K562 (cell line): ENCODE measurements at regions not wholly inside any gene's neighbourhood (a gene's known extent, or its start where the extent isn't known, plus 50 kb on each side); places are given as distances from the start of the nearest gene placed in this dataset.

Source experiments
- ATAC-seq: fragments of 200-7000 bp; cut with Tn5 transposase; 3 replicates; pipeline ENCODE4 v1.9.1; 2020; ENCODE audit warnings: moderate library complexity
- BruUV-seq: library from RNA; stranded (reverse); fragments of 400-500 nt; replicated peaks from 2 replicates; lab custom pipeline; 2021; lab: Mats Ljungman, UMichigan
- CTCF ChIA-PET: fragments of 300-600 bp; formaldehyde crosslinking; extraction: SDS; loops from one replicate; lab custom pipeline; 2021; ENCODE audit warnings: low intra/inter-chr PET ratio; lab: Yijun Ruan, JAX
- POLR2A ChIA-PET: fragments of 300-600, 350-650 bp; sonication (Branson Sonifier 250); formaldehyde crosslinking; extraction: SDS; loops from one replicate; lab custom pipeline; 2021; ENCODE audit warnings: antibody characterized with exemption, inconsistent platforms; lab: Yijun Ruan, JAX
- DNase-seq, 4 experiments: peaks; one replicate each; pipeline versions ENCODE4 v3.0.0 to v3.0.0-alpha.2; 2011 to 2018; ENCODE audit warnings: low spot score in 3 of 4, mixed read lengths in 3 of 4; ENCODE audit errors: extremely low read depth in 1 of 4
- FAIRE-seq: peaks from 2 replicates; lab custom pipeline; 2011; peaks lifted over from hg19 to GRCh38; lab: Jason Lieb, UNC
- H2AFZ ChIP-seq: 2 replicates; pipeline ENCODE4 v1.6.0; 2011; ENCODE audit warnings: low read depth, low read length, control low read depth, inconsistent platforms
- H3K27ac ChIP-seq: fragments of 200-600 bp; 3 replicates; pipeline ENCODE4 v1.8.0; 2011; ENCODE audit warnings: low read depth, mild to moderate bottlenecking, control low read depth, inconsistent platforms, low read length, moderate library complexity, mixed read lengths; ENCODE audit errors: extremely low read depth
- H3K27me3 ChIP-seq, 2 experiments: fragments of 300-600 bp in 1 of 2; 2 replicates in 1 of 2; 3 replicates in 1 of 2; pipeline versions ENCODE4 v1.6.0 to v1.8.0; 2011; ENCODE audit warnings: inconsistent platforms in 2 of 2, low read length in 2 of 2, mild to moderate bottlenecking in 1 of 2, mixed read lengths in 1 of 2, moderate library complexity in 1 of 2; ENCODE audit not compliant: control insufficient read depth in 2 of 2, insufficient read depth in 2 of 2
- H3K36me3 ChIP-seq: fragments of 300-600 bp; 3 replicates; pipeline ENCODE4 v1.8.0; 2011; ENCODE audit warnings: mild to moderate bottlenecking, low read length, inconsistent platforms; ENCODE audit not compliant: control insufficient read depth, insufficient read depth
- H3K4me1 ChIP-seq, 2 experiments: fragments of 200-600 bp in 1 of 2; replicated peaks in 1 of 2; 2 replicates in 1 of 2; 3 replicates in 1 of 2; pipeline versions ENCODE4 v1.5.1 to v1.8.0; 2011; ENCODE audit warnings: inconsistent platforms in 2 of 2, low read length in 2 of 2, mild to moderate bottlenecking in 1 of 2, mixed read lengths in 1 of 2, moderate library complexity in 1 of 2; ENCODE audit not compliant: control insufficient read depth in 2 of 2, insufficient read depth in 2 of 2
- H3K4me2 ChIP-seq: 2 replicates; pipeline ENCODE4 v1.6.1; 2011; ENCODE audit warnings: low read length, control low read depth, inconsistent platforms, mixed read lengths; ENCODE audit not compliant: insufficient read depth
- H3K4me3 ChIP-seq: fragments of 200-600 bp; sonication (generic), shearing (Covaris generic); 2 replicates; pipeline ENCODE4 v1.5.1; 2016; ENCODE audit warnings: control low read depth, inconsistent platforms
- H3K79me2 ChIP-seq: fragments of 200-600 bp; 3 replicates; pipeline ENCODE4 v1.8.0; 2011; ENCODE audit warnings: low read length, inconsistent platforms; ENCODE audit not compliant: control insufficient read depth, insufficient read depth
- H3K9ac ChIP-seq, 2 experiments: 2 replicates each; pipeline versions ENCODE4 v1.6.0 to v1.6.1; 2011; ENCODE audit warnings: low read depth in 2 of 2, low read length in 2 of 2, control low read depth in 1 of 2, inconsistent platforms in 1 of 2, mild to moderate bottlenecking in 1 of 2, mixed read lengths in 1 of 2; ENCODE audit not compliant: insufficient read depth in 1 of 2
- H3K9me1 ChIP-seq: one replicate; pipeline ENCODE4 v1.6.0; 2011; ENCODE audit warnings: inconsistent platforms, mild to moderate bottlenecking, low read length, moderate library complexity; ENCODE audit not compliant: control insufficient read depth, insufficient read depth
- H3K9me3 ChIP-seq: replicated peaks from 2 replicates; pipeline ENCODE4 v1.5.1; 2011; ENCODE audit warnings: low read depth, low read length, inconsistent platforms; ENCODE audit not compliant: control insufficient read depth, insufficient read depth
- H4K20me1 ChIP-seq: replicated peaks from 2 replicates; pipeline ENCODE4 v1.6.1; 2011; ENCODE audit warnings: low read length, inconsistent platforms, mixed read lengths; ENCODE audit not compliant: control insufficient read depth, insufficient read depth
- CBFA2T3 ChIP-seq: fragments of 450-650 bp; IDR thresholded peaks from 2 replicates; pipeline ENCODE4 v1.6.1; 2017
- GATAD2B ChIP-seq: fragments of 450-650 bp; IDR thresholded peaks from 2 replicates; pipeline ENCODE4 v1.6.1; 2017; ENCODE audit warnings: mild to moderate bottlenecking, borderline replicate concordance
- GTF2F1 ChIP-seq: IDR thresholded peaks from 2 replicates; pipeline ENCODE4 v1.6.1; 2011; ENCODE audit warnings: low read depth, low read length, improper control_type of control experiment
- MAFG ChIP-seq: fragments of 450-650 bp; conservative IDR thresholded peaks from 2 replicates; pipeline ENCODE4 v1.6.1; 2016; ENCODE audit warnings: missing genetic modification characterization, missing compliant biosample characterization
- SMAD1 ChIP-seq: fragments of 150-350 bp; IDR thresholded peaks from 2 replicates; pipeline ENCODE4 v1.6.1; 2014; ENCODE audit warnings: low read length, low read depth; ENCODE audit not compliant: partially characterized antibody
- TFAM ChIP-seq: fragments of 250-450 bp; sonication (Bioruptor Pico); conservative IDR thresholded peaks from 2 replicates; pipeline ENCODE4 v1.5.0; 2021; ENCODE audit warnings: mild to moderate bottlenecking, moderate library complexity
- ZFP1 ChIP-seq: fragments of 450-650 bp; formaldehyde crosslinking; IDR thresholded peaks from 2 replicates; pipeline ENCODE4 v1.4.0; 2020; ENCODE audit warnings: mild to moderate bottlenecking, mixed read lengths
- ZNF24 ChIP-seq: fragments of 450-650 bp; IDR thresholded peaks from 2 replicates; pipeline ENCODE4 v1.6.1; 2016
- ZNF316 ChIP-seq: fragments of 450-650 bp; IDR thresholded peaks from 2 replicates; pipeline ENCODE4 v1.6.1; 2016
- WGBS: fragments of 100-300 bp; shearing (Covaris generic); methylation state at CpG from one replicate; pipeline ENCODE4 v1.1.6; 2016; ENCODE audit warnings: low coverage, mixed read lengths; ENCODE audit not compliant: insufficient coverage; ENCODE audit errors: missing lambda C conversion rate; 5-methylcytosine and 5-hydroxymethylcytosine counted together
- in situ Hi-C: fragments of 300-500 bp; cut with MboI; formaldehyde crosslinking; loops from 4 replicates; pipeline ENCODE4 v1.15.0; 2018; ENCODE audit warnings: inconsistent platforms, mixed read lengths
- intact Hi-C: fragments of 100-400 bp; cut with micrococcal nuclease; formaldehyde crosslinking; loops from 2 replicates; pipeline ENCODE4 v1.14.2; 2022
- TF ChIP-seq, protein P1 (sequence below): fragments of 450-650 bp; conservative IDR thresholded peaks from 2 replicates; pipeline ENCODE4 v1.6.1; 2016; ENCODE audit warnings: missing genetic modification characterization, low read depth, mild to moderate bottlenecking, control low read depth, missing compliant biosample characterization
- TF ChIP-seq, protein P2 (sequence below): fragments of 200-400 bp; formaldehyde crosslinking; IDR thresholded peaks from 2 replicates; pipeline ENCODE4 v1.6.1; 2017; ENCODE audit warnings: mild to moderate bottlenecking, low read depth, low read length, moderate library complexity
- TF ChIP-seq, protein P3 (sequence below): sonication (generic); formaldehyde crosslinking; IDR thresholded peaks from 2 replicates; pipeline ENCODE4 v1.8.0; 2022; ENCODE audit warnings: mild to moderate bottlenecking, low read depth, missing genetic modification reagents
- TF ChIP-seq, protein P4 (sequence below): sonication (generic); formaldehyde crosslinking; IDR thresholded peaks from 2 replicates; pipeline ENCODE4 v1.8.0; 2022; ENCODE audit warnings: missing genetic modification reagents, mild to moderate bottlenecking, moderate library complexity, borderline replicate concordance

DNA sequence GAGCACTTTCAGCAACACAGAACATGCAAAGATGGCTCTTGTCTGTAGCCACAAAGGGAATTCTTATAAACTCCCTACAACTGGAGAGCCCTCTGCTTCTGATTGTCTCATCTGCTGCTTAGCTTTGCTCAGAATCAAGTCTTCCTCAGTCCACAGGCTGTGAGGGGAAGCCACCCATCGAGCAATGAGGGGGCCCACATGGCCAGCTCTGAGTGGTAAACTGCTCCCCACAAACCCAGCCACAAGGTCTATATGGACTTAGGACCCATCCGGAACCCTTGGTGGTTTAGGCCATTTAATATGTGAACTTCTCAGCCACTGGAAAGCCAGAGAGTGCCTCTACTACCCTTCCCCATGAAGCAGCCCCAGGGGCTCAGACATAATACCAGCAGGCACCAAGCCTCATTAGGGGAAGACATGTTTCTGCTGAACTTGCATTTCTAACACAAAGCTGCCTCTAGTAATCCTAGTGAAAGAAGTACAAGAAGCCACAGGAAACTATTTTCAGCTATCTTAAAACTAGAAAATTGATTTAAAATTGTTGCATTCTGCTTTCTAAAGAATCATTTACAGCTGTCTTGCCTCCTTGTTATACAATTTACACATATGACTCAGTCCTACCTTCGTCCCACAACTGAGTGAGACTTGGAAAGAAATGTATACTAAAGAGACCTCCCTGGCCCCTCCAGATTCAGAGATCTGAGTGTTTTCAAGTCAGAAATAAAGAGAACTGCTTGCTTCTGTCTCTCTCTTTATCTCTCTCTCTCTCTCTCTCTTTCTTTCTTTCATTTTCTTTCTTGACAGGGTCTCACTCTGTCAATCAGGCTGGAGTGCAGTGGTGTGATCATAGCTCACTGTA lies 90.2 kb downstream of the ESM1 start:
- Histone ChIP-seq H4K20me1 (no peaks in the 10 kb centered on the region), H3K4me1 (no peaks in the 10 kb centered on the region), H3K4me3 (no peak overlapping the region), H3K27me3 (peaks cover 0 to 4% of the 10 kb centered on the region in 2 experiments; a peak in 2 of 5 replicates), H3K4me2 (no peak overlapping the region), H3K79me2 (no peaks in the 10 kb centered on the region), H3K27ac (no peak overlapping the region), H2AFZ (no peak overlapping the region), H3K9me3 (no peaks in the 10 kb centered on the region), H3K9ac (no peak overlapping the region), H3K9me1 (no peaks in the 10 kb centered on the region), H3K36me3 (no peaks in the 10 kb centered on the region)
- ChIA-PET CTCF (interaction anchor here (2.0 kb wide), 1 partner anchor 378 kb away, joined by 13 read pairs; the partner anchor contains the start of gene SNX18), POLR2A (interaction anchor here (0.6 to 1.2 kb wide), 4 partner anchors 9 to 263 kb away, joined by 3 to 5 read pairs (median 4); no protein-coding TSS in a partner anchor)
- DNase-seq = no peak
- in situ Hi-C loops = loop anchor here (25.0 kb wide), 1 partner anchor 1458 kb away; no protein-coding TSS in a partner anchor
- intact Hi-C loops = no loop called here
- 3% methylated on average over 3 of the region's 3 CpGs for WGBS
- no peak for ATAC-seq
- FAIRE-seq = no peak
- BruUV-seq = no TSS peak
- no peak for TF ChIP-seq TFAM
- TF ChIP-seq MAFG (tag) = 0 out of 2 replicates have a peak, but pooled peaks have one; percentile 18
- TF ChIP-seq, protein P1, sequence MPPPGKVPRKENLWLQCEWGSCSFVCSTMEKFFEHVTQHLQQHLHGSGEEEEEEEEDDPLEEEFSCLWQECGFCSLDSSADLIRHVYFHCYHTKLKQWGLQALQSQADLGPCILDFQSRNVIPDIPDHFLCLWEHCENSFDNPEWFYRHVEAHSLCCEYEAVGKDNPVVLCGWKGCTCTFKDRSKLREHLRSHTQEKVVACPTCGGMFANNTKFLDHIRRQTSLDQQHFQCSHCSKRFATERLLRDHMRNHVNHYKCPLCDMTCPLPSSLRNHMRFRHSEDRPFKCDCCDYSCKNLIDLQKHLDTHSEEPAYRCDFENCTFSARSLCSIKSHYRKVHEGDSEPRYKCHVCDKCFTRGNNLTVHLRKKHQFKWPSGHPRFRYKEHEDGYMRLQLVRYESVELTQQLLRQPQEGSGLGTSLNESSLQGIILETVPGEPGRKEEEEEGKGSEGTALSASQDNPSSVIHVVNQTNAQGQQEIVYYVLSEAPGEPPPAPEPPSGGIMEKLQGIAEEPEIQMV (tag) = no peak
- TF ChIP-seq ZFP1 = no peak
- TF ChIP-seq GTF2F1 = no peak
- no peak for TF ChIP-seq GATAD2B
- TF ChIP-seq CBFA2T3 = no peak
- TF ChIP-seq, protein P2, sequence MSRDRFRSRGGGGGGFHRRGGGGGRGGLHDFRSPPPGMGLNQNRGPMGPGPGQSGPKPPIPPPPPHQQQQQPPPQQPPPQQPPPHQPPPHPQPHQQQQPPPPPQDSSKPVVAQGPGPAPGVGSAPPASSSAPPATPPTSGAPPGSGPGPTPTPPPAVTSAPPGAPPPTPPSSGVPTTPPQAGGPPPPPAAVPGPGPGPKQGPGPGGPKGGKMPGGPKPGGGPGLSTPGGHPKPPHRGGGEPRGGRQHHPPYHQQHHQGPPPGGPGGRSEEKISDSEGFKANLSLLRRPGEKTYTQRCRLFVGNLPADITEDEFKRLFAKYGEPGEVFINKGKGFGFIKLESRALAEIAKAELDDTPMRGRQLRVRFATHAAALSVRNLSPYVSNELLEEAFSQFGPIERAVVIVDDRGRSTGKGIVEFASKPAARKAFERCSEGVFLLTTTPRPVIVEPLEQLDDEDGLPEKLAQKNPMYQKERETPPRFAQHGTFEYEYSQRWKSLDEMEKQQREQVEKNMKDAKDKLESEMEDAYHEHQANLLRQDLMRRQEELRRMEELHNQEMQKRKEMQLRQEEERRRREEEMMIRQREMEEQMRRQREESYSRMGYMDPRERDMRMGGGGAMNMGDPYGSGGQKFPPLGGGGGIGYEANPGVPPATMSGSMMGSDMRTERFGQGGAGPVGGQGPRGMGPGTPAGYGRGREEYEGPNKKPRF = no peak
- TF ChIP-seq, protein P3, sequence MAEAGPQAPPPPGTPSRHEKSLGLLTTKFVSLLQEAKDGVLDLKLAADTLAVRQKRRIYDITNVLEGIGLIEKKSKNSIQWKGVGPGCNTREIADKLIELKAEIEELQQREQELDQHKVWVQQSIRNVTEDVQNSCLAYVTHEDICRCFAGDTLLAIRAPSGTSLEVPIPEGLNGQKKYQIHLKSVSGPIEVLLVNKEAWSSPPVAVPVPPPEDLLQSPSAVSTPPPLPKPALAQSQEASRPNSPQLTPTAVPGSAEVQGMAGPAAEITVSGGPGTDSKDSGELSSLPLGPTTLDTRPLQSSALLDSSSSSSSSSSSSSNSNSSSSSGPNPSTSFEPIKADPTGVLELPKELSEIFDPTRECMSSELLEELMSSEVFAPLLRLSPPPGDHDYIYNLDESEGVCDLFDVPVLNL (CRISPR knock-in tag) = no peak
- TF ChIP-seq, protein P4, sequence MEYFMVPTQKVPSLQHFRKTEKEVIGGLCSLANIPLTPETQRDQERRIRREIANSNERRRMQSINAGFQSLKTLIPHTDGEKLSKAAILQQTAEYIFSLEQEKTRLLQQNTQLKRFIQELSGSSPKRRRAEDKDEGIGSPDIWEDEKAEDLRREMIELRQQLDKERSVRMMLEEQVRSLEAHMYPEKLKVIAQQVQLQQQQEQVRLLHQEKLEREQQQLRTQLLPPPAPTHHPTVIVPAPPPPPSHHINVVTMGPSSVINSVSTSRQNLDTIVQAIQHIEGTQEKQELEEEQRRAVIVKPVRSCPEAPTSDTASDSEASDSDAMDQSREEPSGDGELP (CRISPR knock-in tag) = no peak
- no peak for TF ChIP-seq SMAD1
- TF ChIP-seq ZNF316 = peak; percentile 52
- no peak for TF ChIP-seq ZNF24
